Nephron (organoid): ENCODE measurements at regions not wholly inside any gene's neighbourhood (a gene's known extent, or its start where the extent isn't known, plus 50 kb on each side); places are given as distances from the start of the nearest gene placed in this dataset.

Experiments
- H3K27ac Mint-ChIP-seq, 3 experiments: 2 replicates each; pipeline ENCODE4 v1.8.0; 2020; ENCODE audit warnings: mixed read lengths in 3 of 3, mild to moderate bottlenecking in 2 of 3, moderate library complexity in 1 of 3
- H3K27me3 Mint-ChIP-seq: 2 replicates; pipeline ENCODE4 v1.8.0; 2021; ENCODE audit warnings: low read depth, mild to moderate bottlenecking, moderate library complexity, mixed read lengths
- H3K36me3 Mint-ChIP-seq: 2 replicates; pipeline ENCODE4 v1.8.0; 2020; ENCODE audit warnings: low read depth, mixed read lengths
- H3K4me1 Mint-ChIP-seq: 2 replicates; pipeline ENCODE4 v1.8.0; 2020; ENCODE audit warnings: mixed read lengths
- H3K4me3 Mint-ChIP-seq, 3 experiments: 2 replicates each; pipeline ENCODE4 v1.8.0; 2020; ENCODE audit warnings: mild to moderate bottlenecking in 3 of 3, mixed read lengths in 3 of 3, moderate library complexity in 2 of 3
- H3K9me3 Mint-ChIP-seq: 2 replicates; pipeline ENCODE4 v1.8.0; 2020; ENCODE audit warnings: mixed read lengths
- TF ChIP-seq, protein P1 (sequence below), 3 experiments: fragments of 200-600 bp; sonication (generic); IDR thresholded peaks; one replicate each; pipeline ENCODE4 v1.5.0; 2021; ENCODE audit warnings: antibody characterized with exemption in 3 of 3; ENCODE audit not compliant: unreplicated experiment in 3 of 3

DNA sequence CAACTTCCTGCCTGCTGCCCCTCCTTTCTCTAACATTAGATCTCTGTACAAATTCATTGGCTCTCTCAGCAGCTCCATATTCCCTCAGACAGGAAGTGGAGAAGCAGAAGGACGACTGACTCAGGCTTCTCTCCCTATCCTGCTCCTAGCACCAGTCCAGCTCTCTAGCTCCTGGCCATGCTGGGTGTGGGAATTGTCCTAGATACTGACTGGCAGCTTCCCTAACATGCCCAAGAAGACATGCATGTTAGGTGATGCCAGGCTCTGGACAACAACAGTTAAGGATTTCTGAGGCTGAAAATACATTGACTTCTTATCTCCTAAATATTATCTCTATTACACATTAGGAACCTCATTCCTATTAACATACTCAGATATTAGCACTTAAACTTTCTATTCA is 292.9 kb downstream of the IKZF2 start:
- Mint-ChIP-seq H3K4me3 (no peak overlapping the region), H3K27me3 (no peaks in the 10 kb centered on the region), H3K4me1 (no peaks in the 10 kb centered on the region), H3K36me3 (peaks cover under 1% of the 10 kb centered on the region), H3K27ac (no peak overlapping the region), H3K9me3 (peaks cover 20% of the 10 kb centered on the region)
- TF ChIP-seq, protein P1, sequence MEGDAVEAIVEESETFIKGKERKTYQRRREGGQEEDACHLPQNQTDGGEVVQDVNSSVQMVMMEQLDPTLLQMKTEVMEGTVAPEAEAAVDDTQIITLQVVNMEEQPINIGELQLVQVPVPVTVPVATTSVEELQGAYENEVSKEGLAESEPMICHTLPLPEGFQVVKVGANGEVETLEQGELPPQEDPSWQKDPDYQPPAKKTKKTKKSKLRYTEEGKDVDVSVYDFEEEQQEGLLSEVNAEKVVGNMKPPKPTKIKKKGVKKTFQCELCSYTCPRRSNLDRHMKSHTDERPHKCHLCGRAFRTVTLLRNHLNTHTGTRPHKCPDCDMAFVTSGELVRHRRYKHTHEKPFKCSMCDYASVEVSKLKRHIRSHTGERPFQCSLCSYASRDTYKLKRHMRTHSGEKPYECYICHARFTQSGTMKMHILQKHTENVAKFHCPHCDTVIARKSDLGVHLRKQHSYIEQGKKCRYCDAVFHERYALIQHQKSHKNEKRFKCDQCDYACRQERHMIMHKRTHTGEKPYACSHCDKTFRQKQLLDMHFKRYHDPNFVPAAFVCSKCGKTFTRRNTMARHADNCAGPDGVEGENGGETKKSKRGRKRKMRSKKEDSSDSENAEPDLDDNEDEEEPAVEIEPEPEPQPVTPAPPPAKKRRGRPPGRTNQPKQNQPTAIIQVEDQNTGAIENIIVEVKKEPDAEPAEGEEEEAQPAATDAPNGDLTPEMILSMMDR (IDR thresholded peaks at IDR 0.05; ENCODE audit: unreplicated experiment in 3 of 3), result no peak

DNA sequence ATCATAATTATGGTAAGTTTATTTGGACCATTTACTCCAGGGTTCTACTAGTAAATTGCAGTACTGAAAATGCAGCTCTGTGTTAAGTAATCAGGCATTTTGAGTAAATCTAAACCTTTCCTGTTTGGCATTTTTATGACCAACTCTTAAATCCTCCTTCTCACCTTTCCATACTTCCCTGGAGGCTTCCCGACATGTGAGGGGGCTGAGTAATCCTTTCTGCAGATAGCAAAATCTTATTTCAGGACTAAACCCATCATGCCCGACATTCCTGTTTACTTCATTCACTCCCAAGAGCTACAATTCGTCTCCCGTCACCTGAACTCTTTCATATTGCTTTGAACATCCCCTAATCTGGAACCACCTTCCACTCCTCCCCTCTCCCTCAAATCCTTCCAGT is 296.6 kb downstream of the IKZF2 start:
- no peaks in the 10 kb centered on the region for H3K4me1 Mint-ChIP-seq
- no peaks in the 10 kb centered on the region for H3K36me3 Mint-ChIP-seq
- no peaks in the 10 kb centered on the region for H3K27me3 Mint-ChIP-seq
- H3K9me3 Mint-ChIP-seq, result peaks cover 5% of the 10 kb centered on the region
- no peak overlapping the region for H3K27ac Mint-ChIP-seq
- TF ChIP-seq, protein P1 (IDR thresholded peaks at IDR 0.05; ENCODE audit: unreplicated experiment in 3 of 3), result no peak
- H3K4me3 Mint-ChIP-seq, result no peak overlapping the region

DNA sequence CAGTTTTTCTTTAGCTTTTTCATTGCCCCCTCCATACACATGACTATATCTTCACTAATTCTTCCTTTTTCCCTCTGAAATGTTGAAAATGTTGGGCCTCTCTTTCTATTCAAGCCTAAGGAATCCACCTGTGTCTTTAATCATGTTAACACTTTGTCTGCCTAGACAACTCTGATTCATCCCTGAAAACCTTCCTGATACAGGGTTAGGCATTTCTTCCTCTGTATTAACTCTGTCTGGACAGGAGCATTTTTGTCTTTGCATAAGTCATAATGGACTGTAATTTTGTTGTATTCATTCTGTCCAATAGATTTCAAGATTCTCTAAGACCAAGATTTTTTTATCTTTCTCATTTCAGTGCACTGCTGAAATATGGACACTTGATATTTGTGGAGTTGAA is 297.3 kb downstream of the IKZF2 start:
- no peaks in the 10 kb centered on the region for H3K4me1 Mint-ChIP-seq
- H3K9me3 Mint-ChIP-seq, result no peaks in the 10 kb centered on the region
- H3K4me3 Mint-ChIP-seq, result no peak overlapping the region
- no peak overlapping the region for H3K27ac Mint-ChIP-seq
- TF ChIP-seq, protein P1 (IDR thresholded peaks at IDR 0.05; ENCODE audit: unreplicated experiment in 3 of 3), result no peak
- no peaks in the 10 kb centered on the region for H3K27me3 Mint-ChIP-seq
- no peaks in the 10 kb centered on the region for H3K36me3 Mint-ChIP-seq

GRCh38 chr2:212845941-212846340 is 305.5 kb downstream of the IKZF2 start:
- no peaks in the 10 kb centered on the region for H3K36me3 Mint-ChIP-seq
- no peaks in the 10 kb centered on the region for H3K9me3 Mint-ChIP-seq
- H3K27ac Mint-ChIP-seq, result no peak overlapping the region
- H3K4me1 Mint-ChIP-seq, result no peaks in the 10 kb centered on the region
- H3K4me3 Mint-ChIP-seq, result no peak overlapping the region
- no peaks in the 10 kb centered on the region for H3K27me3 Mint-ChIP-seq
- TF ChIP-seq, protein P1 (IDR thresholded peaks at IDR 0.05; ENCODE audit: unreplicated experiment in 3 of 3), result no peak

- H3K4me3 Mint-ChIP-seq, result no peak overlapping the region
- TF ChIP-seq, protein P1 (IDR thresholded peaks at IDR 0.05; ENCODE audit: unreplicated experiment in 3 of 3), result no peak
- no peaks in the 10 kb centered on the region for H3K27me3 Mint-ChIP-seq
- no peak overlapping the region for H3K27ac Mint-ChIP-seq
- H3K36me3 Mint-ChIP-seq, result no peaks in the 10 kb centered on the region
- H3K9me3 Mint-ChIP-seq, result no peaks in the 10 kb centered on the region
- no peaks in the 10 kb centered on the region for H3K4me1 Mint-ChIP-seq
These were observed 305.0 kb upstream of the ERBB4 start for GRCh38 chr2:212843409-212844199.
